ENCODE measurements at regions not wholly inside any gene's neighbourhood (a gene's known extent, or its start where the extent isn't known, plus 50 kb on each side); places are given as distances from the start of the nearest gene placed in this dataset.

DNA sequence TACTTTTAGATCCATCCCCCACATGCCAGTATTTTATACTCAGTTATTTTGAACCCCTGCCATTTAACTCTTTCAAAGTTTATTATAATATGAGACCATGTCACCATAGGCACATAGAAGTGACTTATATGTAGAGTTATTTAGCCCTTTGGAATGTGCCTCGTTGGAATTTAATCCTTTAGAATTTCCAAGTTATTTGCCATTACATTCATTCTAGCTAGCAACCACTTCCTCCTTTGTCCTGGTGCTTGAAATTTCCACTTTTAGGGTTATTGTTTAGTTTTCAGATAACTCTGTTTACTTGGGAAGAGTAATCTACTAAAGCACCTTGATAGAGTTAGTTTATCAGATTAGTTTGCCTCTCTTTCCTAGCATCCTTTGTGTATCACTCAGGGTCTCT is 82.8 kb upstream of the TLE1 start:
- 36 to 50% methylated on average over 1 of the region's 1 CpG for WGBS, 2 donors (ENCODE audit: low coverage in 1 of 2)
- Histone ChIP-seq H3K27me3 (no peaks in the 10 kb centered on the region), H3K36me3 (no peaks in the 10 kb centered on the region), H3K4me1 (peaks cover 0 to 4% (median 0%) of the 10 kb centered on the region in 3 donors), H3K27ac (no peak overlapping the region), H3K4me3 (no peak overlapping the region), H3K9me3 (peaks cover 0 to 6% (median 0%) of the 10 kb centered on the region in 3 donors)
- TF ChIP-seq POLR2AphosphoS5 (IDR thresholded peaks at IDR 0.05) = no peak
- ATAC-seq = no peak

DNA sequence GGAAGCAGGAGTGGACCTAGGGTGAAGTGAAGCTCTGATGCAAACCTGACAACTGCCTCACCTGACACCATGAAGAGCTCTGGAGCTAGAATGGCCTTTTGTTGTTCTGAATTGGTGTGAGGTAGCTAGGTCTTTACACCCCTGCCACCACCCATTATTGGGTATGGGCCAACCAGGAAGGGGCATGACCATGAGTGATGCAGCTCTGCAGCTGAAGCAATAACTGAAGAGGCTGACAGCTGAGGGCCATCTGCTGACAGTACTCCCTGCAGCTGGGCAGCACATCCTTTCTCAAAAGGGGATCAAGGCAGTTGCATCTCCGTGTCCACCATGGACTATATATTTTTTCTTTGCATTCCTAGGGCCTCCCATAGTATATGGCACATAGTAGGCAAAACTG is 87.0 kb upstream of the TLE1 start:
- H3K4me1 ChIP-seq = peaks cover 0 to 10% (median 0%) of the 10 kb centered on the region in 3 donors
- H3K27ac ChIP-seq = no peak overlapping the region
- H3K27me3 ChIP-seq = no peaks in the 10 kb centered on the region
- H3K36me3 ChIP-seq = no peaks in the 10 kb centered on the region
- no peaks in the 10 kb centered on the region for H3K9me3 ChIP-seq
- no peak for TF ChIP-seq POLR2AphosphoS5 (IDR thresholded peaks at IDR 0.05)
- no peak for TF ChIP-seq EP300 (IDR thresholded peaks at IDR 0.05)
- TF ChIP-seq CTCF (IDR thresholded peaks at IDR 0.05) = no peak
- no peak for TF ChIP-seq POLR2A (IDR thresholded peaks at IDR 0.05)
- no peak for ATAC-seq
- no peak overlapping the region for H3K4me3 ChIP-seq
- 75 to 100% methylated on average over 1 of the region's 1 CpG for WGBS, 2 donors (ENCODE audit: low coverage in 1 of 2)

DNA sequence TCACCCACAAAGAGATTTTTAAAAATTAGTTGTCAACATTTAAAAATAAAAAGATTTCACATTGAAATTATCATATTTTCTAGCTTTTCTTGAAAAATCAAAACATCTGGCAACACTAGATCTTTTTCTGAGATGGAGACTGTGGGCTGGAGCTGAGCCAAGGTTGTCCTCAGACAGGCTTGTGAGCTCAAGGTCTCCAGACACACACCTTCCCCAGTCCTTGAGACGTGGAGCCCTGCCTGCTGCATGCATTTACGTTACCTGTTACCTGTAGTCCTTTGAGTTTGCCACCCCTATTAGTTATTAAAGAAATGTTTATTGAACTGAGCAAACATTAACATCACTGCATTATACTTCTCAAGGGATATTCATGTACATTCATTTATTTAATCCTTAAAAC is 87.5 kb upstream of the TLE1 start:
- Histone ChIP-seq H3K9me3 (no peaks in the 10 kb centered on the region), H3K4me3 (no peak overlapping the region), H3K36me3 (no peaks in the 10 kb centered on the region), H3K27ac (no peak overlapping the region), H3K4me1 (peaks cover 0 to 10% (median 0%) of the 10 kb centered on the region in 3 donors), H3K27me3 (no peaks in the 10 kb centered on the region)
- 68 to 96% methylated on average over 2 of the region's 2 CpGs for WGBS, 2 donors (ENCODE audit: low coverage in 1 of 2)
- no peak for ATAC-seq
- TF ChIP-seq POLR2AphosphoS5 (IDR thresholded peaks at IDR 0.05) (no peak), POLR2A (IDR thresholded peaks at IDR 0.05) (no peak), CTCF (IDR thresholded peaks at IDR 0.05) (no peak), EP300 (IDR thresholded peaks at IDR 0.05) (no peak)

DNA sequence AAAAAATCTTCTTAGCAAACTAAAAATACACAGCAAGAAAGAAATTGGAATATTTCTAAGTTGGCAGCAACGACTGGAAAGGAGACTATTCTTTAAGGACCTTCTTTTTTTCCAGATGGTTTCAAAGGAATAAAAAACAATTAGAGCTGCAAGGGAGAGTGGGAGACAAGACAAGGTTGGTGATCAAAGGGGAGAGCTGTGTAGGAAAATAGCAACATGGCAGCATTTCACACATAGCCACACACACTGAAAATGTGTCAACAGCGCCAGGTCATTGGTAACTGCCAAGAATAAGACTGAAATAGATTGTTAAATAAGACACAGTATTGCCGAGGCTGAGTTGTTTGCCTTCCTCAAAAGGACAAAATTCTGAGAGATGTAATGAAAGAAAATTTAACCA is 88.1 kb upstream of the TLE1 start:
- peaks cover 0 to 10% (median 0%) of the 10 kb centered on the region in 3 donors for H3K4me1 ChIP-seq
- no peak overlapping the region for H3K27ac ChIP-seq
- ATAC-seq = no peak
- no peak for TF ChIP-seq POLR2A (IDR thresholded peaks at IDR 0.05)
- TF ChIP-seq CTCF (IDR thresholded peaks at IDR 0.05) = no peak
- TF ChIP-seq EP300 (IDR thresholded peaks at IDR 0.05) = no peak
- no peak for TF ChIP-seq POLR2AphosphoS5 (IDR thresholded peaks at IDR 0.05)
- H3K9me3 ChIP-seq = no peaks in the 10 kb centered on the region
- H3K27me3 ChIP-seq = no peaks in the 10 kb centered on the region
- no peaks in the 10 kb centered on the region for H3K36me3 ChIP-seq
- WGBS, 2 donors (ENCODE audit: low coverage in 1 of 2) = 21 to 30% methylated on average over 3 of the region's 3 CpGs
- no peak overlapping the region for H3K4me3 ChIP-seq

GRCh38 chr9:81782313-81782995 is 93.1 kb upstream of the TLE1 start:
- H3K4me1 ChIP-seq = peaks cover 0 to 3% (median 0%) of the 10 kb centered on the region in 3 donors
- TF ChIP-seq CTCF (IDR thresholded peaks at IDR 0.05) = no peak
- TF ChIP-seq EP300 (IDR thresholded peaks at IDR 0.05) = no peak
- no peak for TF ChIP-seq POLR2AphosphoS5 (IDR thresholded peaks at IDR 0.05)
- TF ChIP-seq POLR2A (IDR thresholded peaks at IDR 0.05) = no peak
- 91 to 94% methylated on average over 5 to 9 of the region's 10 CpGs for WGBS, 2 donors (ENCODE audit: low coverage in 1 of 2)
- no peak for ATAC-seq
- H3K27me3 ChIP-seq = no peaks in the 10 kb centered on the region
- no peaks in the 10 kb centered on the region for H3K9me3 ChIP-seq
- no peaks in the 10 kb centered on the region for H3K36me3 ChIP-seq
- H3K4me3 ChIP-seq = no peak overlapping the region
- no peak overlapping the region for H3K27ac ChIP-seq

Data from gastroesophageal sphincter (tissue), 4 donors.